ENCODE measurements at regions not wholly inside any gene's neighbourhood (a gene's known extent, or its start where the extent isn't known, plus 50 kb on each side); places are given as distances from the start of the nearest gene placed in this dataset.

- Mint-ChIP-seq H3K9me3 (peaks cover 4% of the 10 kb centered on the region), H3K27me3 (no peaks in the 10 kb centered on the region), H3K27ac (no peak overlapping the region), H3K4me3 (no peak overlapping the region), H3K36me3 (ENCODE audit: low read depth) (no peaks in the 10 kb centered on the region), H3K4me1 (ENCODE audit: low read depth) (no peaks in the 10 kb centered on the region)
- no peak for DNase-seq
These were observed 249.0 kb upstream of the SALL1 start for GRCh38 chr16:51399908-51400670.

GRCh38 chr16:51394421-51394820 is 243.4 kb upstream of the SALL1 start:
- no peak for DNase-seq
- no peaks in the 10 kb centered on the region for H3K27me3 Mint-ChIP-seq
- no peak overlapping the region for H3K27ac Mint-ChIP-seq
- no peak overlapping the region for H3K4me3 Mint-ChIP-seq
- H3K4me1 Mint-ChIP-seq (ENCODE audit: low read depth): no peaks in the 10 kb centered on the region
- no peaks in the 10 kb centered on the region for H3K9me3 Mint-ChIP-seq
- H3K36me3 Mint-ChIP-seq (ENCODE audit: low read depth): no peaks in the 10 kb centered on the region

GRCh38 chr16:51393381-51394005 is 242.4 kb upstream of the SALL1 start:
- H3K36me3 Mint-ChIP-seq (ENCODE audit: low read depth): no peaks in the 10 kb centered on the region
- no peaks in the 10 kb centered on the region for H3K9me3 Mint-ChIP-seq
- H3K4me3 Mint-ChIP-seq: no peak overlapping the region
- no peak overlapping the region for H3K27ac Mint-ChIP-seq
- no peaks in the 10 kb centered on the region for H3K4me1 Mint-ChIP-seq (ENCODE audit: low read depth)
- DNase-seq: no peak
- H3K27me3 Mint-ChIP-seq: no peaks in the 10 kb centered on the region

GRCh38 chr16:51392521-51393187 is 241.6 kb upstream of the SALL1 start:
- Mint-ChIP-seq H3K4me1 (ENCODE audit: low read depth) (no peaks in the 10 kb centered on the region), H3K27me3 (no peaks in the 10 kb centered on the region), H3K9me3 (no peaks in the 10 kb centered on the region), H3K27ac (no peak overlapping the region), H3K36me3 (ENCODE audit: low read depth) (no peaks in the 10 kb centered on the region), H3K4me3 (no peak overlapping the region)
- no peak for DNase-seq

GRCh38 chr16:51391798-51392511 is 240.9 kb upstream of the SALL1 start:
- DNase-seq: no peak
- Mint-ChIP-seq H3K27ac (no peak overlapping the region), H3K9me3 (no peaks in the 10 kb centered on the region), H3K4me3 (no peak overlapping the region), H3K4me1 (ENCODE audit: low read depth) (no peaks in the 10 kb centered on the region), H3K36me3 (ENCODE audit: low read depth) (no peaks in the 10 kb centered on the region), H3K27me3 (no peaks in the 10 kb centered on the region)

- Mint-ChIP-seq H3K27ac (no peak overlapping the region), H3K4me1 (ENCODE audit: low read depth) (no peaks in the 10 kb centered on the region), H3K27me3 (no peaks in the 10 kb centered on the region), H3K4me3 (no peak overlapping the region), H3K9me3 (peaks cover 7% of the 10 kb centered on the region), H3K36me3 (ENCODE audit: low read depth) (no peaks in the 10 kb centered on the region)
- DNase-seq: no peak
These were observed 239.8 kb upstream of the SALL1 start for GRCh38 chr16:51390877-51391276.

GRCh38 chr16:51389881-51390280 is 238.8 kb upstream of the SALL1 start:
- Mint-ChIP-seq H3K9me3 (peaks cover 7% of the 10 kb centered on the region), H3K4me1 (ENCODE audit: low read depth) (no peaks in the 10 kb centered on the region), H3K27ac (no peak overlapping the region), H3K4me3 (no peak overlapping the region), H3K36me3 (ENCODE audit: low read depth) (no peaks in the 10 kb centered on the region), H3K27me3 (no peaks in the 10 kb centered on the region)
- no peak for DNase-seq

GRCh38 chr16:51388516-51388951 is 237.5 kb upstream of the SALL1 start:
- Mint-ChIP-seq H3K27ac (no peak overlapping the region), H3K4me1 (ENCODE audit: low read depth) (no peaks in the 10 kb centered on the region), H3K4me3 (no peak overlapping the region), H3K36me3 (ENCODE audit: low read depth) (no peaks in the 10 kb centered on the region), H3K27me3 (no peaks in the 10 kb centered on the region), H3K9me3 (peaks cover 7% of the 10 kb centered on the region)
- no peak for DNase-seq

- peaks cover 11% of the 10 kb centered on the region for H3K9me3 Mint-ChIP-seq
- no peak overlapping the region for H3K4me3 Mint-ChIP-seq
- H3K36me3 Mint-ChIP-seq (ENCODE audit: low read depth): no peaks in the 10 kb centered on the region
- no peak for DNase-seq
- no peaks in the 10 kb centered on the region for H3K27me3 Mint-ChIP-seq
- no peak overlapping the region for H3K27ac Mint-ChIP-seq
- no peaks in the 10 kb centered on the region for H3K4me1 Mint-ChIP-seq (ENCODE audit: low read depth)
These were observed 232.8 kb upstream of the SALL1 start for GRCh38 chr16:51383909-51384308.

- DNase-seq: no peak
- no peaks in the 10 kb centered on the region for H3K36me3 Mint-ChIP-seq (ENCODE audit: low read depth)
- no peaks in the 10 kb centered on the region for H3K4me1 Mint-ChIP-seq (ENCODE audit: low read depth)
- H3K27me3 Mint-ChIP-seq: no peaks in the 10 kb centered on the region
- no peak overlapping the region for H3K27ac Mint-ChIP-seq
- H3K9me3 Mint-ChIP-seq: peaks cover 13% of the 10 kb centered on the region
- H3K4me3 Mint-ChIP-seq: no peak overlapping the region
These were observed 231.9 kb upstream of the SALL1 start for GRCh38 chr16:51382940-51383339.

- H3K9me3 Mint-ChIP-seq: peaks cover 13% of the 10 kb centered on the region
- H3K36me3 Mint-ChIP-seq (ENCODE audit: low read depth): no peaks in the 10 kb centered on the region
- no peak overlapping the region for H3K4me3 Mint-ChIP-seq
- no peak for DNase-seq
- no peaks in the 10 kb centered on the region for H3K4me1 Mint-ChIP-seq (ENCODE audit: low read depth)
- H3K27ac Mint-ChIP-seq: no peak overlapping the region
- no peaks in the 10 kb centered on the region for H3K27me3 Mint-ChIP-seq
These were observed 231.1 kb upstream of the SALL1 start for GRCh38 chr16:51382211-51382610.

- DNase-seq: no peak
- Mint-ChIP-seq H3K27ac (no peak overlapping the region), H3K4me1 (ENCODE audit: low read depth) (no peaks in the 10 kb centered on the region), H3K4me3 (no peak overlapping the region), H3K36me3 (ENCODE audit: low read depth) (no peaks in the 10 kb centered on the region), H3K9me3 (peaks cover 12% of the 10 kb centered on the region), H3K27me3 (no peaks in the 10 kb centered on the region)
These were observed 225.0 kb upstream of the SALL1 start for GRCh38 chr16:51376080-51376479.

GRCh38 chr16:51374790-51375189 is 223.7 kb upstream of the SALL1 start:
- Mint-ChIP-seq H3K9me3 (peaks cover 12% of the 10 kb centered on the region), H3K4me3 (no peak overlapping the region), H3K4me1 (ENCODE audit: low read depth) (no peaks in the 10 kb centered on the region), H3K27me3 (no peaks in the 10 kb centered on the region), H3K36me3 (ENCODE audit: low read depth) (no peaks in the 10 kb centered on the region), H3K27ac (no peak overlapping the region)
- no peak for DNase-seq

GRCh38 chr16:51374346-51374745 is 223.3 kb upstream of the SALL1 start:
- H3K4me1 Mint-ChIP-seq (ENCODE audit: low read depth): no peaks in the 10 kb centered on the region
- no peak for DNase-seq

More at GRCh38 chr16:51374346-51374745, 223.3 kb upstream of the SALL1 start:
- H3K36me3 Mint-ChIP-seq (ENCODE audit: low read depth): no peaks in the 10 kb centered on the region
- no peak overlapping the region for H3K27ac Mint-ChIP-seq
- no peaks in the 10 kb centered on the region for H3K27me3 Mint-ChIP-seq
- no peak overlapping the region for H3K4me3 Mint-ChIP-seq
- H3K9me3 Mint-ChIP-seq: peaks cover 12% of the 10 kb centered on the region
